ENCODE measurements at regions not wholly inside any gene's neighbourhood (a gene's known extent, or its start where the extent isn't known, plus 50 kb on each side); places are given as distances from the start of the nearest gene placed in this dataset.
"Not testable (repeated sequence)": the region's sequence is repeated elsewhere in the genome, so short reads cannot be mapped to it uniquely, and the experiment has no call there.

DNA sequence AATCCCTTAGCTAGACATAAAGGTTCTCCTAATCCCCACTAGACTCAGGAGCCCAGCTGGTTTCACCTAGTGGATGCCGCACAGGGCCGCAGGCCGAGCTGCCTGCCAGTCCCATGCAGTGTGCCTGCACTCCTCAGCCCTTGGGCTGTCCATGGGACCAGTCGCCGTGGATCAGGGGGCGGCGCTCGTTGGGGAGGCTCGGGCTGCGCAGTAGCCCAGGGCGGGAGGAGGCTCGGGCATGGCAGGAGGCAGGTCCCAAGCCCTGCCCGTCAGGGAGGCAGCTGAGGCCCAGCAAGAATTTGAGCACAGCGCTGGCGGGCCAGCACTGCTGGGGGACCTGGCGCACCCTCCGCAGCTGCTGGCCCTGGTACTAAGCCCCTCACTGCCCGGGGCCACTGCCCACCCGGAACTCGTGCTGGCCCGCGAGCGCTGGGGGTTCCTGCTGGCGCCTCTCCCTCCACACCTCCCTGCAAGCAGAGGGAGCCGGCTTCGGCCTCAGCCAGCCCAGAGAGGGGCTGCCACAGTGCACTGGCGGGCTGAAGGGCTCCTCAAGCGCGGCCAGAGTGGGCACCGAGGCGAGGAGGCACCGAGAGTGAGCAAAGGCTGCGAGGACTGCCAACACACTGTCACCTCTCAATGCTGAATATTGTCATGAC lies 307.8 kb downstream of the C6orf118 start:
- DNase-seq: no peak

GRCh38 chr6:164998297-164998696 lies 311.1 kb downstream of the C6orf118 start:
- DNase-seq: no peak

DNA sequence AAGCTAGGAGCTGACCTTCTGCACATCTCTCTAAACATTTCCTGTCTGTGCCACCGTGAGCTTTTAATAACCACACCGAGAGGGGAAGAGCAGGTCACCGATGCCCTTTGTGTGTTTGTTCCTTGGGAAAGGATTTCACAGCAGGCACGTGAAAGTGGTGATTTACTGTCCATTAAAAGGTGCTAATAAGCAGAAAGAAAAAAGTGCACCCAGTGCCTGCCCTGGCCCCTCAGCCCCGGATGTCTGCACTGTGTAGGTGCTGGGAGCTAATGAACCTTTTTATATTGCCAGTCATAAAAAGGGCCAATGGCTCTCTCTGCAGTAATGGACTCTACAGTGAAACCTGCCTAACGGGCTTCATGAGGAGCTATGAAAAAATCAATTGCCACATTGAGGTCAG lies 312.6 kb downstream of the C6orf118 start:
- DNase-seq: no peak

DNA sequence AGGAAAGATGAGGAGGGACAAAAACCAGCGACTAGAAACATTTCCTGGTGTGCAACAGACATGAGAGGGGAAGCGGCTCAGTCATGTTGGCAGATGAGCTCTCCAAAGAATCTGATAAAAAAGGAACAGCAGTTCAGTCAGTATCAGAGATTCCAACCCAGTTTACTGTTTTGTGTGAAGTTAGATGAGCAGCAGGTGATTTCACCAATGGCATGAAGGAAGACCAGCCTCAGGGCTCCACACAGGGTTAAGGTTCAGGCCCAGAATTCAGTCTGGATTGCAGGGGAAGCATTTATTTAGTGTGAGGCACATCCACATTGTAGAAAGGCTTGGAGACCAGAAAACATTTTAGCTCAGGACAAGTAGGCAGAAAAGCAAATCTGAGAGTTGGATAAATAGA lies 317.8 kb downstream of the C6orf118 start:
- DNase-seq: no peak

DNA sequence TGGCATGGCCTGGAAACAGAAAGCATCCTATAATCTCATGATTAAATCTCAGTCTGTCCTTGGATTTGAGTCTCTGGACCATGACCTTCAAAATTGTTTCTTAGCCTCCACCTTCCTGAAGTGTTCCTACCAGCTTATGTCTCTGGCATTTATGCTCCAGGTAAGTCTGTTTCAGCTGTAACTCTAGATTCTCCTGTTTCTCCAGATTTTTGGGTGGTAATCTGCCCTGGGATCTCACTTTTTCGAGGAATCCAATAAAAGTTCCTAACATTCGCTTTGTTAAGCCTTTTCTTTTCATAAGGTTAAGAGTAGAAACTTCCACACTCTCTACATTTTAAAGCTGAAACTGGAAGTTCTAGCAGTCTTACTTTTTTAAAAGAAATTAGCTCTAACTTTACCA lies 318.5 kb downstream of the C6orf118 start:
- DNase-seq: no peak

GRCh38 chr6:164982389-164982788 lies 327.0 kb downstream of the C6orf118 start:
- no peak for DNase-seq

DNA sequence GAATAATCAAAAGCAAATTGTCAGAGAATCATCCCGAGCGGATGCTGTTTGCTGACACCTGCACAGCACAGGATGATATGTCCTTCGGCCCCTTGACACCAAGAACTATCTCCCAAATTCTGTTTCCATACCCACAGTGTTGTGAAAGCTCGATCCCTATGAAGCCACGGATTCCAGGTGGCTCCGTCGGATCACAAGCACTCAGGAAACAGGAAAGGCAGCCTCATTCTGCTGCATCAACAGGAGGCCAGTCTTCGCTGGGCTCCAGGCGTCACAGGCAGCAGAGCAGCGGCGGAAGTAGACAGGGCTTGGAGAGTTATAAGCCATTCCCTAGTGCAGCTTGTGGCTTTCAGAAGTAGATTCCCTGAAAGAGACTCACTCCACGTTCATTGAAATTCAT lies 342.3 kb downstream of the C6orf118 start:
- no peak for DNase-seq

- no peak for DNase-seq
Measured at GRCh38 chr6:164962805-164963204, 346.6 kb downstream of the C6orf118 start.

DNA sequence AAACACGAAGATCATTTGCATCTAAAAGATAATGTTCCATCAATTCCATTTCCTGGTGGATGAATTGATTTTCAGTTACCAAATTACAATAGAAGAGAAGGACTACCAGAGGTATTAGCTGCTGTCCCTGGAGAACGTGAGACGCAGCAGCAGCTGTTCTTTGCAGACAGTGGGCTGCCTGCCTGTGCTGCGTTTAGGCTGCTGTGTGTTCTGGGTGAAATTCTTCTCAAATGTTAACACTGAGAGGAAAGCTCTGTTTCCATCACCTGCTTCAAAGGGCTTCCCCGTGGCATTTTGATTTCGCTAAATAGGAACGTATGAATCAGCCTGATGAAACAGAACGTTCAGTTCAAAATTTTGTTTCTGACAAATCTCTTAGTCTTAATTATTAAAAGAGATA lies 362.2 kb downstream of the C6orf118 start:
- DNase-seq: no peak

- DNase-seq: no peak
Measured at GRCh38 chr6:164942271-164942670, 367.1 kb downstream of the C6orf118 start.

DNA sequence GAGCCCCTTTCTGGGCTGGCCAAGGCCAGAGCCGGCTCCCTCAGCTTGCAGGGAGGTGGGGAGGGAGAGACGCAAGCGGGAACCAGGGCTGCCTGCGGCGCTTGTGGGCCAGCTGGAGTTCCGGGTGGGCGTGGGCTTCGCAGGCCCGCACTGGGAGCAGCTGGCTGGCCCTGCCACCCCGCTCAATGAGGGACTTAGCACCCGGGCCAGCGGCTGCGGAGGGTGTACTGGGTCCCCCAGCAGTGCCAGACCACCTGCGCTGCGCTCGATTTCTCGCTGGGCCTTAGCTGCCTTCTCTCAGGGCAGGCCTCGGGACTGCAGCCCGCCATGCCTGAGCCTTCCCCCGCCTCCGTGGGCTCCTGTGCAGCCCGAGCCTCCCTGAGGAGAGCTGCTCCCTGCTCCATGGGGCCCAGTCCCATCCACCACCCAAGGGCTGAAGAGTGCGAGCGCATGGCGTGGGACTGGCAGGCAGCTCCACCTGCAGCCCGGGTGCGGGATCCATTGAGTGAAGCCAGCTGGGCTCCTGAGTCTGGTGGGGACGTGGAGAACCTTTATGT lies 376.1 kb downstream of the C6orf118 start:
- DNase-seq: not testable (repeated sequence)

- no peak for DNase-seq
Measured at GRCh38 chr6:164929408-164929977, 379.9 kb downstream of the C6orf118 start.

DNA sequence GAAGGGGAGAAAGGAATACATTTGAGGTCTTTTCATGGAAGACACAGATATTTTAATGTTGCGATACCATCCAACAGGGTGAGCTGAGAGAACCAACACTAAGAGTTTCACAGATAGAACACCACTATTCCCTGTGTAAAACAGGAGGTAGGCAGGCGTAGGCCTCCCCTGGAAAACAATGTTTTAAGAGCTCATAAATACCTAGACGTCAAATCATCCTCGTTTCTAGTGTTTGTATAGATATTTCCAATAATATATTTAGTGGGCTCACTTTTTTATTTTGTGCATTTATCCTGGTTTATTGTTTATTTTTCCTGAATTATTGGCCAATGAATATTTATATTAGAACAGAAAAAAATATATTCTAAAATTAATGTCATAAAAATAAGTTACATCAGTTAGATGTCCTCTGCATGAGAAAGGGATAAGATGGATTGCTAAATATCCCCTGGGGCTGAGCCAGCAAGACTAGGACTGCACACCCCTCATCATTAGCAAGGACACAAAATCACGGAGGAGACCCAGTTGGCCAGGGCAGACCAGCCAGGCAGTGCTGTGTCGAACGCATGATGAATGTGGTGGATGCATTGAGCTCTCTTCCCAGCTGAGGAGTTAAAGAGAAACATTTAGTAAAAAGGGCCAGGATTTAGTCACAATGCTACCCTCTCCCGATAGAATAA lies 380.5 kb downstream of the C6orf118 start:
- no peak for DNase-seq

DNA sequence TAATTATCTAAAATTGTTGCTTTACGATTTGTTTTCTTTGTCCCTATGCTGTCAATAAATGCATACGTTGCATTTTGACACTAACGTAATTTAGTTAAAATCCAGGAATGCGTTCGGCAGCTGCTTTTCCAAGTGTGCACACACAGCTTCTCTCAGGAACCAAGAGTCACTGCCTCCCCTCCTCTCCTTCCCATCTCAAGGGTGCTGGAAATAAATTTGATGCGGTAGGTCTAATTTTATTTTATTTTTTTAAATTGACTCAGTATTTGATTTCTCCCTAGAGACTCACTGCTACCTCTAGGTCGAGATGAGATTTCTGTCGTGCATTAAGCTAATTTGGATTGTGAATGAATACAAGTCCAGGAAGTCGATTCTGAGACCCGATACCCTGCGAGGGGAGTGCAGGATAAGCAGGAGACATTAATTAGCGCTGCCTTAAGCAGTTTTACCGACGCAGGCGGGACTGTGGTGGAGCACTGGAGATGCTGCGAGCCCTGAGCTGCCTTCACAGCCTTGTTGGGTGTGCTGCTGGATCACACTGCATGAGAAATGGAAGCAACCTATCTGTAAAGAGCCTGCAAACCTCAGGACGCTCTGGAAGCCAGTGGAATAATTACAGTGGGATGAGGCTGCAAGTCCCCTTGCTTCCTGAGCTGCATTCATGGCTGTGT lies 381.2 kb downstream of the C6orf118 start:
- peak in 1 of 2 experiments; percentile 2 for DNase-seq

- peak; percentile 57 to 68 for DNase-seq
Measured at GRCh38 chr6:164927288-164928056, 381.9 kb downstream of the C6orf118 start.

DNA sequence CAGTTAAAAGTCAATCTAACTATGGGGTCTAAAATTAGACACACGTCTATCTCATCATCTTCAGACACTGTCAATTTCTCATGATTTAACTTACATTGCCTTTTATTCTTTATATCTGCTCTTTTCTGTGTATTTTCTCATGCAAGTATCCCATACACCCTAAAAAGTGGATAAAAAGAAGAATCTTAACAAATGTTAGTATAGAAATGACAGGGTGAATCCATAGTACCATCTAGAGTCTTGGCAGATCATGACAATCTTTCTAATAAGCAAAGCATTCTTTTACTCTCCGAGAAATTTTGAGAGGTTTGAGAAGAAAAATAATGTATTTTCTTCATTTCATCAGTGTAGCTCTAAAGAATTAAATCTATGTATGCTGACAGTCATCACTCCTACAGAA lies 382.7 kb downstream of the C6orf118 start:
- DNase-seq: peak in 1 of 2 experiments; percentile 18

DNA sequence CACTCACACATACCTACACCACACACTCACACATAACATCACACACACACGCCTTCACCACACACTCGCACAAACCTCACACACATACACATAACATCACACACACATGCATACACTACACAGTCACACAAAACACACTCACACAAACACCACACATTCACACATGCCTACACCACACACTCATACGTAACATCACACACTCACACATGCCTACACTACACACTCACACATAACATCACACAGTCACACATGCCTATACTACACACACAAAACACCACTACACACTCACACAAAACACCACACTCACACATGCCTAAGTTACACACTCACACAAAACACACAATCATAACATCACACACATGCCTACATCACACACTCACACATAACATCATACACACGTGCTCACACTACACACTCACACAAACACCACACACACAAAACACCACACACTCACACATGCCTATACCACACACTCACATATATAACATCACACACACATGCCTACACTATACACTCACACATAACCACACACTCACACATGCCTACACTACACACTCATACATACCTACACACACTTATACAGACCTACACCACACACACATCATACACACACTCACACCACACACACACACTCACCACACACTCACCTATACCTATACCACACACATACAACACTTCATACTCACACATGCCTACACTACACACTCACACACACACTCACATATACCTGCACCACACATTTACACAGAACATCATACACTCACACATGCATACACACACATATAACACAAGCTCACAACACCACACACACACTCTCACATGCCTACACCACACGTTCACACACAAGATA lies 383.5 kb downstream of the C6orf118 start:
- DNase-seq: no peak

DNA sequence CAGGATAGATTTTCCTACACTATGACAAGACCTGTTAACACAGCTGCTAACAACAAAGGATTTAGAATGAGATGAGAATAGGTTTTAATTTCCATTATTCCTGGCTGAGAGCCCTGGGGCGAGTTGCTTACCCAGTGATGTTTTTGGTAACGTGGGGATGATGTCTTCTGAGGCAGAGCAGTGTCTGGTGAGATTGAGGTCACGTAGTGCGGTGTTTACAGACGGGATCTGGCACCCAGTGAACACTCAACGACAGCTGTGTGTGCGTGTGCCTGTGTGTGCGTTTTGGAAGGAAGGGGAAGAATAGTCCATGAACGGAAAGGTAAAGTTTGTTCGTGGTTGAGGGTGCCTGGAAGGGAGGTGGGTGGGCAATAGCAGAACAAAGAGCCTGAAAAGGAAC lies 384.7 kb downstream of the C6orf118 start:
- peak; percentile 24 to 32 for DNase-seq

GRCh38 chr6:164917211-164917610 lies 392.2 kb downstream of the C6orf118 start:
- DNase-seq: no peak

DNA sequence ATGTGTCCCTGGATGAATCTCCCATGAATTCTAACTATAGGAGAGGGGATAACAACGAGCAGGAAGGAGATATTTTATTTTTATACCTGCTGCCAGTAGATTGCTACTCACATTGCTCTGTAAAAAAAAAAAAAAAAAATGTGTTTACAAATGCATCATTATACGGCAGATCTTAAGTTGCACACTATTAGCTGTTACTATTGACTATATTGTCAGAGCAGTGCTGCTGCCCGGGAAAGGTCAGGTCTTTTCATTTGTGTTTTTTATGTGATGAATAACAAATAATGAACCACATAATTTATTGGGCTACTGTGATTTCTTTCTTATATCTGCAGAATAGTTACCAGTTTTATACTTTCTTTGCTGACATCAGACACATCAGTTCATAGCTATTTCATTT lies 393.3 kb downstream of the C6orf118 start:
- no peak for DNase-seq

GRCh38 chr6:164911873-164912580 lies 397.4 kb downstream of the C6orf118 start:
- peak; percentile 44 to 91 for DNase-seq

Data from NCI-H2081 (cell line).